Prostate gland (tissue), 2 donors: ENCODE measurements at regions not wholly inside any gene's neighbourhood (a gene's known extent, or its start where the extent isn't known, plus 50 kb on each side); places are given as distances from the start of the nearest gene placed in this dataset.

Experiments used
- POLR2A ChIP-seq: fragments of 450-650 bp; IDR thresholded peaks from one replicate; pipeline ENCODE4 v1.6.1; 2016; ENCODE audit warnings: antibody characterized with exemption, mild to moderate bottlenecking
- TF ChIP-seq, protein P1 (sequence below), 4 experiments: fragments of 200-600 bp in 2 of 4; fragments of 450-650 bp in 2 of 4; sonication (generic) in 2 of 4; IDR thresholded peaks; 1 replicate in 3 of 4; 2 replicates in 1 of 4; pipeline ENCODE4 v1.5.1; 2016 to 2019; ENCODE audit warnings: antibody characterized with exemption in 4 of 4, mild to moderate bottlenecking in 2 of 4, moderate library complexity in 2 of 4

DNA sequence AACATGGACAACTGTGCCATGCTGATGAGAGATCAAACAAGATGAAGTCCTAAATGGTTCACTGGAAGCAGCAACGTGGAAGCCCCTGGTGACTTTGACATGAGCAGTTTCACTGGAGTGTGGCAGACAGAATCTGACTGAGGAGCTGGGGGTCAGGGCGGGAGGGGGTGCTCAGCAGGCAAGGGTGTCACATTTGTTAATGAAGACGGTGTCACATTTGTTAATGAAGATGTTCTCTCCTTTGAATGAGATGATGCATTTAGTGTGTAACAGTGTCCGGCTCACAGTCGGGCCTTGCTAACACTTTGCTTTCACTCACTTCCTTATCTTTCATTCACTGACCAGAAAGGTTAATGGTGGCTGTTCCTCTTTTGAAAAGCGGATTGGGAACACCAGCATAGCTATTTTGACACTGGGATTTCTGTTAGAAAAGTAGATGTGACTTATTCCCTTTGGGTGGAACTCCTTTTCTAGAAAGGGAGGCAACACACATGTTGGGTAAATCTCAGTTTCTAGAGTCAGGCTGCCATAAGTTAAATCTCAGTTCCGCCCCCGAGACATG, 693.7 kb downstream of the UQCRFS1 start:
- TF ChIP-seq, protein P1, sequence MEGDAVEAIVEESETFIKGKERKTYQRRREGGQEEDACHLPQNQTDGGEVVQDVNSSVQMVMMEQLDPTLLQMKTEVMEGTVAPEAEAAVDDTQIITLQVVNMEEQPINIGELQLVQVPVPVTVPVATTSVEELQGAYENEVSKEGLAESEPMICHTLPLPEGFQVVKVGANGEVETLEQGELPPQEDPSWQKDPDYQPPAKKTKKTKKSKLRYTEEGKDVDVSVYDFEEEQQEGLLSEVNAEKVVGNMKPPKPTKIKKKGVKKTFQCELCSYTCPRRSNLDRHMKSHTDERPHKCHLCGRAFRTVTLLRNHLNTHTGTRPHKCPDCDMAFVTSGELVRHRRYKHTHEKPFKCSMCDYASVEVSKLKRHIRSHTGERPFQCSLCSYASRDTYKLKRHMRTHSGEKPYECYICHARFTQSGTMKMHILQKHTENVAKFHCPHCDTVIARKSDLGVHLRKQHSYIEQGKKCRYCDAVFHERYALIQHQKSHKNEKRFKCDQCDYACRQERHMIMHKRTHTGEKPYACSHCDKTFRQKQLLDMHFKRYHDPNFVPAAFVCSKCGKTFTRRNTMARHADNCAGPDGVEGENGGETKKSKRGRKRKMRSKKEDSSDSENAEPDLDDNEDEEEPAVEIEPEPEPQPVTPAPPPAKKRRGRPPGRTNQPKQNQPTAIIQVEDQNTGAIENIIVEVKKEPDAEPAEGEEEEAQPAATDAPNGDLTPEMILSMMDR (IDR thresholded peaks at IDR 0.05) = no peak
- TF ChIP-seq POLR2A = no peak
